ENCODE measurements at regions not wholly inside any gene's neighbourhood (a gene's known extent, or its start where the extent isn't known, plus 50 kb on each side); places are given as distances from the start of the nearest gene placed in this dataset.

DNA sequence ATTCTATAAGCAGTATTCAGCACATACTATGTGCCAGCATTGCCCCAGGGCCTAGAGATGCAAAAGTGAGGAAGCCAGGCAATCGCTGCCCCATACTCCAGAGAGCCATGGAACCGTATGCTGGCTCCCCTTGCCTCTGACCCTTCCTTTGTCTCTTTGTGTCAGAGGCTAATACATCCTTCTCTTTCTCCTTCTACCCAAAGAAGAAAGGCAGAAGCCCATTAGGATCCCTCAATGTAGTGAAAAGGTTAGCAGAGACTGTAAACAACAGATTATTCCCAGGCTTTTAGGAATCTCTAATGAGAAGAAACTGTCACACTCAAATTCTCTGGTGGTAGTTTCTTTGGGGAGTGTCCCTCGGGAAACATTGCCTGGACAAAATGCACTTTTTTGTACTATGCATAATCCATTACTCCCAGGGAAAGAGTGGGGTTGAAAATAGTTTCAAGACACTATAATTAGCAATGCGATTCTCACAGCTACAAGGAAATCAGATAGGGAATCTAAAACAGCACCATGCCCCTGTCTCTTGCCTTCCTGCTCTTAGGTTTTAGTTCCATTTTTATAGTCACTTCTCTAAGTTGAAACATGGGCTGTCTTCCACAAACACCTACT lies 325.2 kb upstream of the CNR1 start:
- DNase-seq (ENCODE audit: low read depth, low spot score) (no peak), ATAC-seq (no peak)
- H3K27ac ChIP-seq (ENCODE audit: low read length), result no peak overlapping the region
- BruUV-seq (replicated peaks), result no TSS peak
- CTCF ChIA-PET, result no interaction called here
- no peak for TF ChIP-seq POLR2AphosphoS5 (IDR thresholded peaks at IDR 0.05; ENCODE audit: low read depth, low read length)
- TF ChIP-seq, protein P1, sequence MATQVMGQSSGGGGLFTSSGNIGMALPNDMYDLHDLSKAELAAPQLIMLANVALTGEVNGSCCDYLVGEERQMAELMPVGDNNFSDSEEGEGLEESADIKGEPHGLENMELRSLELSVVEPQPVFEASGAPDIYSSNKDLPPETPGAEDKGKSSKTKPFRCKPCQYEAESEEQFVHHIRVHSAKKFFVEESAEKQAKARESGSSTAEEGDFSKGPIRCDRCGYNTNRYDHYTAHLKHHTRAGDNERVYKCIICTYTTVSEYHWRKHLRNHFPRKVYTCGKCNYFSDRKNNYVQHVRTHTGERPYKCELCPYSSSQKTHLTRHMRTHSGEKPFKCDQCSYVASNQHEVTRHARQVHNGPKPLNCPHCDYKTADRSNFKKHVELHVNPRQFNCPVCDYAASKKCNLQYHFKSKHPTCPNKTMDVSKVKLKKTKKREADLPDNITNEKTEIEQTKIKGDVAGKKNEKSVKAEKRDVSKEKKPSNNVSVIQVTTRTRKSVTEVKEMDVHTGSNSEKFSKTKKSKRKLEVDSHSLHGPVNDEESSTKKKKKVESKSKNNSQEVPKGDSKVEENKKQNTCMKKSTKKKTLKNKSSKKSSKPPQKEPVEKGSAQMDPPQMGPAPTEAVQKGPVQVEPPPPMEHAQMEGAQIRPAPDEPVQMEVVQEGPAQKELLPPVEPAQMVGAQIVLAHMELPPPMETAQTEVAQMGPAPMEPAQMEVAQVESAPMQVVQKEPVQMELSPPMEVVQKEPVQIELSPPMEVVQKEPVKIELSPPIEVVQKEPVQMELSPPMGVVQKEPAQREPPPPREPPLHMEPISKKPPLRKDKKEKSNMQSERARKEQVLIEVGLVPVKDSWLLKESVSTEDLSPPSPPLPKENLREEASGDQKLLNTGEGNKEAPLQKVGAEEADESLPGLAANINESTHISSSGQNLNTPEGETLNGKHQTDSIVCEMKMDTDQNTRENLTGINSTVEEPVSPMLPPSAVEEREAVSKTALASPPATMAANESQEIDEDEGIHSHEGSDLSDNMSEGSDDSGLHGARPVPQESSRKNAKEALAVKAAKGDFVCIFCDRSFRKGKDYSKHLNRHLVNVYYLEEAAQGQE (IDR thresholded peaks at IDR 0.05; ENCODE audit: insufficient read depth in 1 of 2, low read depth in 2 of 2, low read length in 1 of 2), result no peak
- no peak for TF ChIP-seq SIN3A (IDR thresholded peaks at IDR 0.05; ENCODE audit: borderline replicate concordance, insufficient read depth, low read depth, low read length)
- no peak for TF ChIP-seq TCF7L2 (IDR thresholded peaks at IDR 0.05; ENCODE audit: low read depth, low read length)
- TF ChIP-seq, protein P2, sequence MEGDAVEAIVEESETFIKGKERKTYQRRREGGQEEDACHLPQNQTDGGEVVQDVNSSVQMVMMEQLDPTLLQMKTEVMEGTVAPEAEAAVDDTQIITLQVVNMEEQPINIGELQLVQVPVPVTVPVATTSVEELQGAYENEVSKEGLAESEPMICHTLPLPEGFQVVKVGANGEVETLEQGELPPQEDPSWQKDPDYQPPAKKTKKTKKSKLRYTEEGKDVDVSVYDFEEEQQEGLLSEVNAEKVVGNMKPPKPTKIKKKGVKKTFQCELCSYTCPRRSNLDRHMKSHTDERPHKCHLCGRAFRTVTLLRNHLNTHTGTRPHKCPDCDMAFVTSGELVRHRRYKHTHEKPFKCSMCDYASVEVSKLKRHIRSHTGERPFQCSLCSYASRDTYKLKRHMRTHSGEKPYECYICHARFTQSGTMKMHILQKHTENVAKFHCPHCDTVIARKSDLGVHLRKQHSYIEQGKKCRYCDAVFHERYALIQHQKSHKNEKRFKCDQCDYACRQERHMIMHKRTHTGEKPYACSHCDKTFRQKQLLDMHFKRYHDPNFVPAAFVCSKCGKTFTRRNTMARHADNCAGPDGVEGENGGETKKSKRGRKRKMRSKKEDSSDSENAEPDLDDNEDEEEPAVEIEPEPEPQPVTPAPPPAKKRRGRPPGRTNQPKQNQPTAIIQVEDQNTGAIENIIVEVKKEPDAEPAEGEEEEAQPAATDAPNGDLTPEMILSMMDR (IDR thresholded peaks at IDR 0.05), result no peak
- in situ Hi-C loops (cut with HindIII; ENCODE audit: low pct_unique_long_range_greater_than_20kb, low sequenced_read_pairs) (no loop called here), intact Hi-C loops (cut with micrococcal nuclease; ENCODE audit: unreplicated experiment) (no loop called here)
- H3K4me1 ChIP-seq (ENCODE audit: control insufficient read depth, insufficient read depth, low read length), result no peaks in the 10 kb centered on the region
- H3K9me3 ChIP-seq (ENCODE audit: control insufficient read depth, insufficient read depth, low read depth, low read length), result no peaks in the 10 kb centered on the region
- H3K4me3 ChIP-seq (ENCODE audit: low read depth in 2 of 2, low read length in 2 of 2), result no peak overlapping the region
- H3K36me3 ChIP-seq (ENCODE audit: control insufficient read depth, insufficient read depth, low read length), result no peaks in the 10 kb centered on the region
- no peaks in the 10 kb centered on the region for H3K27me3 ChIP-seq (ENCODE audit: control insufficient read depth, insufficient read depth, low read length)
- POLR2A ChIA-PET, result no interaction called here

DNA sequence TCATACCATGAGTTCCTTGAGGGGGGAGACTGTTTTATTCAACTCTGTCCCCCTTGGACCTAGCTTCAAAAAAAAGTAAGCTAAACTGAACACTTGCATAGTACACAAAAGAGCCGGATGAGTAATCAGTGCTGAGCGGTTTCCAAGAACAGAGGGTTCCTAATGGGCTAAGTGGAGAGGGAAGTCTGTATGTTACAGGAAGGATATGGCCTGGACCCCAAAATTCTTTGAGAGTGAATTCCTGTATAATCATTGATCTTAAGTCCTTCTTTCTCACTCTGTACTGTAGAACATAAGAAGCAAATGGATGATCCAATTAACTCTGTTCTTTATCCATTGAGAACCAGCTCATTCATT lies 324.7 kb upstream of the CNR1 start:
- TF ChIP-seq TCF7L2 (IDR thresholded peaks at IDR 0.05; ENCODE audit: low read depth, low read length), result no peak
- Histone ChIP-seq H3K9me3 (ENCODE audit: control insufficient read depth, insufficient read depth, low read depth, low read length) (no peaks in the 10 kb centered on the region), H3K36me3 (ENCODE audit: control insufficient read depth, insufficient read depth, low read length) (no peaks in the 10 kb centered on the region), H3K4me3 (ENCODE audit: low read depth in 2 of 2, low read length in 2 of 2) (no peak overlapping the region), H3K27ac (ENCODE audit: low read length) (no peak overlapping the region), H3K27me3 (ENCODE audit: control insufficient read depth, insufficient read depth, low read length) (no peaks in the 10 kb centered on the region), H3K4me1 (ENCODE audit: control insufficient read depth, insufficient read depth, low read length) (no peaks in the 10 kb centered on the region)
- POLR2A ChIA-PET, result no interaction called here
- no peak for DNase-seq (ENCODE audit: low read depth, low spot score)
- BruUV-seq (replicated peaks), result no TSS peak
- in situ Hi-C loops (cut with HindIII; ENCODE audit: low pct_unique_long_range_greater_than_20kb, low sequenced_read_pairs) (no loop called here), intact Hi-C loops (cut with micrococcal nuclease; ENCODE audit: unreplicated experiment) (no loop called here)
- CTCF ChIA-PET, result no interaction called here
- ATAC-seq, result no peak

DNA sequence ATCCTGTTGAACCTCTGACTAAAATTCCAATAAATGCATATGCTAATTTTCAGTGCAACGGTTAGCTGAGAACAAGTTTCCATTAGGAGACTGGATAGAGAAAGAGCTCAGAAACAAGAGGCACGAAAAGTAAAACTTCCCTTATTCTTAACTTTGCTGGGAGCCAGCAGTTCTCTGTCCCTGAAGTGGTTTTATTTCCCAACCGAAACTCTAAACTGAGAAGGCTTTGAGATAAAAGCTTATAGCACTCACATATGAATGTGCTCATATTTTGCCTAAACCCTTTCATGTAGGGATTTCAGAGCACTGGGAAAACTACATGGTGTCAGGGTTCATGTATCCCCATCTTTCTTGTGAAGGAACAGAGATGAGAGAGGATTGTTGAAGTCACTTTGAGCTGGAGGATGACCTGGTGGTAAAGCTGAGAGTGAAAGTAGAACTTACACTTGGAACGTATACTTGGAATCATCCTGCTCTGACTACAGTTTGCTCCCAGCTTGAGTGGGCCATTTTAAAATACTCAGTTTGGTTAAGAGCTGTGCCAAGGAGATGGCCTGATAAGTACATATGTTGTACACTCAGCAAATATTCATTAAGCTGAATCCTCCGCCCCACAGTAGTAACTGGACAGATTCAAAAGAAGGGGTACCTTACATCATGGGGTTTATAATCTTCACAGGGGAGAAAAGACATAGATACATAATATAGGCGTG lies 324.2 kb upstream of the CNR1 start:
- BruUV-seq (replicated peaks), result no TSS peak

More for the DNA sequence above, 324.2 kb upstream of the CNR1 start:
- no peaks in the 10 kb centered on the region for H3K27me3 ChIP-seq (ENCODE audit: control insufficient read depth, insufficient read depth, low read length)
- DNase-seq (ENCODE audit: low read depth, low spot score) (no peak), ATAC-seq (no peak)
- ChIA-PET CTCF (no interaction called here), POLR2A (no interaction called here)
- no peaks in the 10 kb centered on the region for H3K36me3 ChIP-seq (ENCODE audit: control insufficient read depth, insufficient read depth, low read length)
- no peak overlapping the region for H3K27ac ChIP-seq (ENCODE audit: low read length)
- no peaks in the 10 kb centered on the region for H3K9me3 ChIP-seq (ENCODE audit: control insufficient read depth, insufficient read depth, low read depth, low read length)
- no peak overlapping the region for H3K4me3 ChIP-seq (ENCODE audit: low read depth in 2 of 2, low read length in 2 of 2)
- in situ Hi-C loops (cut with HindIII; ENCODE audit: low pct_unique_long_range_greater_than_20kb, low sequenced_read_pairs) (no loop called here), intact Hi-C loops (cut with micrococcal nuclease; ENCODE audit: unreplicated experiment) (no loop called here)
- no peaks in the 10 kb centered on the region for H3K4me1 ChIP-seq (ENCODE audit: control insufficient read depth, insufficient read depth, low read length)
- TF ChIP-seq SIN3A (IDR thresholded peaks at IDR 0.05; ENCODE audit: borderline replicate concordance, insufficient read depth, low read depth, low read length) (no peak), POLR2AphosphoS5 (IDR thresholded peaks at IDR 0.05; ENCODE audit: low read depth, low read length) (no peak), TCF7L2 (IDR thresholded peaks at IDR 0.05; ENCODE audit: low read depth, low read length) (no peak)
- TF ChIP-seq, protein P1 (IDR thresholded peaks at IDR 0.05; ENCODE audit: insufficient read depth in 1 of 2, low read depth in 2 of 2, low read length in 1 of 2), result no peak
- TF ChIP-seq, protein P2 (IDR thresholded peaks at IDR 0.05), result no peak
